GM12878 (cell line): ENCODE measurements at regions not wholly inside any gene's neighbourhood (a gene's known extent, or its start where the extent isn't known, plus 50 kb on each side); places are given as distances from the start of the nearest gene placed in this dataset.

Experiments used
- BRCA1 ChIP-seq: IDR thresholded peaks from 2 replicates; pipeline ENCODE4 v1.6.1; 2011; ENCODE audit warnings: low read depth, low read length, improper control_type of control experiment
- CEBPB ChIP-seq, 2 experiments: fragments of 150-350 bp in 1 of 2; IDR thresholded peaks; 2 replicates each; pipeline ENCODE4 v1.6.1; 2012 to 2014; ENCODE audit warnings: low read depth in 2 of 2, low read length in 2 of 2, borderline replicate concordance in 1 of 2, inconsistent platforms in 1 of 2
- CHD1 ChIP-seq: IDR thresholded peaks from 2 replicates; pipeline ENCODE4 v1.6.1; 2012; ENCODE audit warnings: low read depth, low read length, improper control_type of control experiment
- EGR1 ChIP-seq, 2 experiments: IDR thresholded peaks; 1 replicate in 1 of 2; 2 replicates in 1 of 2; pipeline ENCODE4 v1.6.1; 2011 to 2012; ENCODE audit warnings: low read depth in 2 of 2, low read length in 2 of 2, borderline replicate concordance in 1 of 2, mild to moderate bottlenecking in 1 of 2, moderate library complexity in 1 of 2
- EP300 ChIP-seq, 2 experiments: fragments of 150-350 bp in 1 of 2; IDR thresholded peaks; 2 replicates each; pipeline ENCODE4 v1.6.1; 2011 to 2012; ENCODE audit warnings: low read depth in 2 of 2, low read length in 2 of 2, borderline replicate concordance in 1 of 2, improper control_type of control experiment in 1 of 2, inconsistent platforms in 1 of 2; ENCODE audit not compliant: control insufficient read depth in 1 of 2
- GABPA ChIP-seq: IDR thresholded peaks from 2 replicates; pipeline ENCODE4 v1.6.1; 2014; ENCODE audit warnings: antibody characterized with exemption, low read depth, mild to moderate bottlenecking, inconsistent platforms
- HDAC2 ChIP-seq: fragments of 200-600 bp; sonication (generic); IDR thresholded peaks from 2 replicates; pipeline ENCODE4 v1.6.1; 2017
- HDAC6 ChIP-seq: fragments of 200-600 bp; sonication (generic); IDR thresholded peaks from one replicate; pipeline ENCODE4 v1.8.0; 2017; ENCODE audit warnings: antibody characterized with exemption; ENCODE audit not compliant: unreplicated experiment
- KDM1A ChIP-seq: fragments of 200-600 bp; sonication (generic); IDR thresholded peaks from 2 replicates; pipeline ENCODE4 v1.6.1; 2016; ENCODE audit warnings: borderline replicate concordance
- MYB ChIP-seq: fragments of 150-350 bp; IDR thresholded peaks from 2 replicates; pipeline ENCODE4 v1.6.1; 2014; ENCODE audit warnings: mild to moderate bottlenecking, low read depth, low read length, borderline replicate concordance
- MYC ChIP-seq: IDR thresholded peaks from 2 replicates; pipeline ENCODE4 v1.6.1; 2011; ENCODE audit warnings: mild to moderate bottlenecking, low read length, moderate library complexity, inconsistent platforms; ENCODE audit not compliant: insufficient read depth, insufficient replicate concordance, insufficient read length, severe bottlenecking
- NFIC ChIP-seq: IDR thresholded peaks from 2 replicates; pipeline ENCODE4 v1.6.1; 2012; ENCODE audit warnings: low read depth, mild to moderate bottlenecking, inconsistent platforms, low read length, moderate library complexity
- NR2C2 ChIP-seq: IDR thresholded peaks from 2 replicates; pipeline ENCODE4 v1.6.1; 2011; ENCODE audit warnings: borderline replicate concordance, low read depth; ENCODE audit not compliant: control insufficient read depth, insufficient read length
- NR2F1 ChIP-seq: fragments of 450-650 bp; conservative IDR thresholded peaks from 2 replicates; pipeline ENCODE4 v1.6.1; 2017; ENCODE audit warnings: mild to moderate bottlenecking
- PAX8 ChIP-seq: fragments of 450-650 bp; IDR thresholded peaks from 2 replicates; pipeline ENCODE4 v1.6.1; 2017; ENCODE audit warnings: mild to moderate bottlenecking, moderate library complexity
- POU2F2 ChIP-seq: IDR thresholded peaks from 3 replicates; pipeline ENCODE4 v1.6.1; 2011; ENCODE audit warnings: low read depth, mild to moderate bottlenecking, low read length, borderline replicate concordance
- RBBP5 ChIP-seq: fragments of 200-600 bp; sonication (generic); conservative IDR thresholded peaks from 2 replicates; pipeline ENCODE4 v1.6.1; 2016
- STAT3 ChIP-seq: IDR thresholded peaks from 2 replicates; pipeline ENCODE4 v1.6.1; 2011; ENCODE audit warnings: low read depth, low read length, improper control_type of control experiment
- WRNIP1 ChIP-seq: IDR thresholded peaks from 2 replicates; pipeline ENCODE4 v1.6.1; 2011; ENCODE audit warnings: low read depth, low read length, improper control_type of control experiment, borderline replicate concordance
- ZBED1 ChIP-seq: IDR thresholded peaks from 2 replicates; pipeline ENCODE4 v1.6.1; 2016; ENCODE audit warnings: borderline replicate concordance
- ZNF384 ChIP-seq: IDR thresholded peaks from 2 replicates; pipeline ENCODE4 v1.6.1; 2012; ENCODE audit warnings: low read depth, mild to moderate bottlenecking, low read length, improper control_type of control experiment, borderline replicate concordance
- TF ChIP-seq, protein P1 (sequence below): fragments of 450-650 bp; IDR thresholded peaks from 2 replicates; pipeline ENCODE4 v1.6.1; 2016; ENCODE audit warnings: mild to moderate bottlenecking
- TF ChIP-seq, protein P2 (sequence below): IDR thresholded peaks from 2 replicates; pipeline ENCODE4 v1.6.1; 2011; ENCODE audit warnings: borderline replicate concordance, low read depth, mild to moderate bottlenecking, moderate library complexity, low read length; ENCODE audit not compliant: insufficient read depth, poor library complexity, severe bottlenecking
- TF ChIP-seq, protein P3 (sequence below): IDR thresholded peaks from 2 replicates; pipeline ENCODE4 v1.6.1; 2012; ENCODE audit warnings: low read depth, low read length, improper control_type of control experiment
- TF ChIP-seq, protein P4 (sequence below): IDR thresholded peaks from 2 replicates; pipeline ENCODE4 v1.6.1; 2011; ENCODE audit warnings: borderline replicate concordance, low read depth, mild to moderate bottlenecking, moderate library complexity, mixed read lengths, low read length; ENCODE audit not compliant: insufficient read depth; ENCODE audit errors: extremely low read length

DNA sequence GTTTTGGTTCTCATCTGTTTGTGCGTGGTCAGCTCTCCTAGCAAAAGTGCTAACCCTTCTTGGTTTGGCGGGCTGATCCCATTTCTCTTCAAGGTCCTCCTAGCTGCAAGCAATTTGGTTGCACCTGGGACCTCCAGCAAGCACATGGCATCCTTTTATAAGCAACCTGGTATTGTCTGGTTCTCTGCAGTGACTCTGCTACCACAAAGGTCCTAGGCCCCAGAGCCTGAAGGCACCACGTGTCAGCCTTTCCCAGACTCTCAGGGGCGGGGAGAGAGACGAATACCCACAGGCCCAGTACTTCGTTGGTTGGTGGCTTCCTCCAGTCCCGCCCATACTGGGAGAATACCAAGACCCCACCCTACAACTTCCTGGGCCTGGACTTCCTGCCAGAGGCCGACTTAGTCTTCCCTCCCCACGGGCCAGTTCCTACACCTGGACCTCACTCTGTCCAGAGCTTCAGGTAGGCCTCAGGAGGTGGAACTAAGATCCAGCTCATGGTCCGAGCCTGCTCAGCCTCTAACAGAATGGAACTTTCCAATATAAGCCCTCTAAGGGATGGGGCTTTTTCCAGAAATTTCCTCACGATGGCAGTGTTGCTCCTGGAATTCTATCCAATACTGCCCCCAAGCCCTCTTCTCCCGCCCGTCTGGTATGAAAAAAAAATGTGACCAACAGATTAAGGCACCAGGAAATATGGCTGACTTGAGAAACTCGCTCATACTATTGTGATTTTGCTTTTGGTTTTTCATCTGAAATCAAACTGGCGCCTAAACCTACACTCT, 192.5 kb upstream of the STK26 start (continued):
- TF ChIP-seq BRCA1 (no peak), EP300 (IDR thresholded peaks at IDR 0.05; ENCODE audit: borderline replicate concordance in 1 of 2, control insufficient read depth in 1 of 2, low read depth in 2 of 2, low read length in 2 of 2) (no peak), NFIC (no peak; the same call in none of the 2 replicates), NR2C2 (no peak), PAX8 (no peak), ZNF384 (peak; percentile 100), CHD1 (no peak), WRNIP1 (no peak), MYC (peak; percentile 26), NR2F1 (no peak), MYB (no peak), POU2F2 (no peak), ZBED1 (peak; percentile 54; the same call in 1 of the 2 replicates), HDAC6 (no peak), HDAC2 (no peak), RBBP5 (no peak), KDM1A (no peak), GABPA (peak; percentile 85), CEBPB (IDR thresholded peaks at IDR 0.05; ENCODE audit: borderline replicate concordance in 1 of 2, low read depth in 2 of 2, low read length in 2 of 2) (no peak), EGR1 (IDR thresholded peaks at IDR 0.05; ENCODE audit: borderline replicate concordance in 1 of 2, low read depth in 2 of 2, low read length in 2 of 2) (no peak), STAT3 (no peak)
- TF ChIP-seq, protein P1, sequence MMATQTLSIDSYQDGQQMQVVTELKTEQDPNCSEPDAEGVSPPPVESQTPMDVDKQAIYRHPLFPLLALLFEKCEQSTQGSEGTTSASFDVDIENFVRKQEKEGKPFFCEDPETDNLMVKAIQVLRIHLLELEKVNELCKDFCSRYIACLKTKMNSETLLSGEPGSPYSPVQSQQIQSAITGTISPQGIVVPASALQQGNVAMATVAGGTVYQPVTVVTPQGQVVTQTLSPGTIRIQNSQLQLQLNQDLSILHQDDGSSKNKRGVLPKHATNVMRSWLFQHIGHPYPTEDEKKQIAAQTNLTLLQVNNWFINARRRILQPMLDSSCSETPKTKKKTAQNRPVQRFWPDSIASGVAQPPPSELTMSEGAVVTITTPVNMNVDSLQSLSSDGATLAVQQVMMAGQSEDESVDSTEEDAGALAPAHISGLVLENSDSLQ, result no peak
- TF ChIP-seq, protein P2, sequence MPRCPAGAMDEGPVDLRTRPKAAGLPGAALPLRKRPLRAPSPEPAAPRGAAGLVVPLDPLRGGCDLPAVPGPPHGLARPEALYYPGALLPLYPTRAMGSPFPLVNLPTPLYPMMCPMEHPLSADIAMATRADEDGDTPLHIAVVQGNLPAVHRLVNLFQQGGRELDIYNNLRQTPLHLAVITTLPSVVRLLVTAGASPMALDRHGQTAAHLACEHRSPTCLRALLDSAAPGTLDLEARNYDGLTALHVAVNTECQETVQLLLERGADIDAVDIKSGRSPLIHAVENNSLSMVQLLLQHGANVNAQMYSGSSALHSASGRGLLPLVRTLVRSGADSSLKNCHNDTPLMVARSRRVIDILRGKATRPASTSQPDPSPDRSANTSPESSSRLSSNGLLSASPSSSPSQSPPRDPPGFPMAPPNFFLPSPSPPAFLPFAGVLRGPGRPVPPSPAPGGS, result peak; percentile 32
- TF ChIP-seq, protein P3, sequence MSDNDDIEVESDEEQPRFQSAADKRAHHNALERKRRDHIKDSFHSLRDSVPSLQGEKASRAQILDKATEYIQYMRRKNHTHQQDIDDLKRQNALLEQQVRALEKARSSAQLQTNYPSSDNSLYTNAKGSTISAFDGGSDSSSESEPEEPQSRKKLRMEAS, result no peak; the same call in 1 of the 2 replicates
- TF ChIP-seq, protein P4, sequence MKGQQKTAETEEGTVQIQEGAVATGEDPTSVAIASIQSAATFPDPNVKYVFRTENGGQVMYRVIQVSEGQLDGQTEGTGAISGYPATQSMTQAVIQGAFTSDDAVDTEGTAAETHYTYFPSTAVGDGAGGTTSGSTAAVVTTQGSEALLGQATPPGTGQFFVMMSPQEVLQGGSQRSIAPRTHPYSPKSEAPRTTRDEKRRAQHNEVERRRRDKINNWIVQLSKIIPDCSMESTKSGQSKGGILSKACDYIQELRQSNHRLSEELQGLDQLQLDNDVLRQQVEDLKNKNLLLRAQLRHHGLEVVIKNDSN, result peak; percentile 62
